Parathyroid adenoma (tissue), 2 donors: ENCODE measurements at regions not wholly inside any gene's neighbourhood (a gene's known extent, or its start where the extent isn't known, plus 50 kb on each side); places are given as distances from the start of the nearest gene placed in this dataset.
"Not testable (repeated sequence)": the region's sequence is repeated elsewhere in the genome, so short reads cannot be mapped to it uniquely, and the experiment has no call there.

Experiments used
- H2AFZ ChIP-seq: fragments of 300-600 bp; sonication (generic); one replicate; pipeline ENCODE4 v1.7.0; 2017; ENCODE audit warnings: antibody characterized with exemption, mild to moderate bottlenecking
- H3K27ac ChIP-seq: fragments of 300-600 bp; sonication (generic); one replicate; pipeline ENCODE4 v1.7.0; 2017
- H3K27me3 ChIP-seq: fragments of 300-600 bp; sonication (generic); one replicate; pipeline ENCODE4 v1.7.0; 2017; ENCODE audit warnings: low read length; ENCODE audit not compliant: control insufficient read depth, insufficient read depth
- H3K36me3 ChIP-seq: fragments of 300-600 bp; sonication (generic); one replicate; pipeline ENCODE4 v1.7.0; 2017; ENCODE audit warnings: low read length; ENCODE audit not compliant: control insufficient read depth, insufficient read depth
- H3K4me1 ChIP-seq: fragments of 300-600 bp; sonication (generic); one replicate; pipeline ENCODE4 v1.7.0; 2017; ENCODE audit warnings: control low read depth
- H3K4me2 ChIP-seq: fragments of 300-600 bp; sonication (generic); one replicate; pipeline ENCODE4 v1.7.0; 2017; ENCODE audit warnings: low read length
- H3K4me3 ChIP-seq: fragments of 300-600 bp; sonication (generic); one replicate; pipeline ENCODE4 v1.7.0; 2017; ENCODE audit warnings: low read depth, low read length
- H3K79me2 ChIP-seq: fragments of 300-600 bp; sonication (generic); one replicate; pipeline ENCODE4 v1.7.0; 2017; ENCODE audit warnings: control low read depth
- H3K9ac ChIP-seq: fragments of 300-600 bp; sonication (generic); one replicate; pipeline ENCODE4 v1.7.0; 2017; ENCODE audit warnings: mild to moderate bottlenecking
- H3K9me3 ChIP-seq: fragments of 300-600 bp; sonication (generic); one replicate; pipeline ENCODE4 v1.7.0; 2017; ENCODE audit warnings: low read length; ENCODE audit not compliant: control insufficient read depth
- TF ChIP-seq, protein P1 (sequence below): fragments of 300-600 bp; sonication (generic); IDR thresholded peaks from one replicate; pipeline ENCODE4 v1.7.0; 2017; ENCODE audit warnings: antibody characterized with exemption, mild to moderate bottlenecking
- donor health status: primary hyperparathyroidism.

DNA sequence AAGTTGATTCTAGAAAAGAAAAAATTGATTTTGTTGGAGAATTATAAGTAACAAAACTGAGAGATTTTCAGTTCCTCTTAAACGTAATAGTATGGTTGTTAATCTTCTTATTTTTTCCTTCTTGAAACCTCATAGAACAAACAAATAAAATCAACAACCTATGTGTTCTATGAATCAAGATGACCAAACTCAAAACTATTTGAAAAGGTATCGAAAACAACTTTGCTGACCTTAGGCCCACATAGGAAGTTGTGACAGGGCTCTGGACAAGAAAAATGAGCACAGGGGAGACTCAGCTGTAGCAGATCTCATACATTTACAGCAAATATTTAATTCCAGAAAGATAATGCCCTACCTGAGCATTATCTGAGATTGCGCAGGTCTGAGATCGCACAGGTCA lies 169.4 kb upstream of the CCNH start:
- no peak overlapping the region for H3K9ac ChIP-seq
- no peak overlapping the region for H3K4me3 ChIP-seq
- no peaks in the 10 kb centered on the region for H3K79me2 ChIP-seq
- H2AFZ ChIP-seq = no peak overlapping the region
- TF ChIP-seq, protein P1, sequence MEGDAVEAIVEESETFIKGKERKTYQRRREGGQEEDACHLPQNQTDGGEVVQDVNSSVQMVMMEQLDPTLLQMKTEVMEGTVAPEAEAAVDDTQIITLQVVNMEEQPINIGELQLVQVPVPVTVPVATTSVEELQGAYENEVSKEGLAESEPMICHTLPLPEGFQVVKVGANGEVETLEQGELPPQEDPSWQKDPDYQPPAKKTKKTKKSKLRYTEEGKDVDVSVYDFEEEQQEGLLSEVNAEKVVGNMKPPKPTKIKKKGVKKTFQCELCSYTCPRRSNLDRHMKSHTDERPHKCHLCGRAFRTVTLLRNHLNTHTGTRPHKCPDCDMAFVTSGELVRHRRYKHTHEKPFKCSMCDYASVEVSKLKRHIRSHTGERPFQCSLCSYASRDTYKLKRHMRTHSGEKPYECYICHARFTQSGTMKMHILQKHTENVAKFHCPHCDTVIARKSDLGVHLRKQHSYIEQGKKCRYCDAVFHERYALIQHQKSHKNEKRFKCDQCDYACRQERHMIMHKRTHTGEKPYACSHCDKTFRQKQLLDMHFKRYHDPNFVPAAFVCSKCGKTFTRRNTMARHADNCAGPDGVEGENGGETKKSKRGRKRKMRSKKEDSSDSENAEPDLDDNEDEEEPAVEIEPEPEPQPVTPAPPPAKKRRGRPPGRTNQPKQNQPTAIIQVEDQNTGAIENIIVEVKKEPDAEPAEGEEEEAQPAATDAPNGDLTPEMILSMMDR = no peak
- no peaks in the 10 kb centered on the region for H3K27me3 ChIP-seq
- H3K9me3 ChIP-seq = no peaks in the 10 kb centered on the region
- H3K36me3 ChIP-seq = no peaks in the 10 kb centered on the region
- no peak overlapping the region for H3K4me2 ChIP-seq
- no peak overlapping the region for H3K27ac ChIP-seq
- no peaks in the 10 kb centered on the region for H3K4me1 ChIP-seq

DNA sequence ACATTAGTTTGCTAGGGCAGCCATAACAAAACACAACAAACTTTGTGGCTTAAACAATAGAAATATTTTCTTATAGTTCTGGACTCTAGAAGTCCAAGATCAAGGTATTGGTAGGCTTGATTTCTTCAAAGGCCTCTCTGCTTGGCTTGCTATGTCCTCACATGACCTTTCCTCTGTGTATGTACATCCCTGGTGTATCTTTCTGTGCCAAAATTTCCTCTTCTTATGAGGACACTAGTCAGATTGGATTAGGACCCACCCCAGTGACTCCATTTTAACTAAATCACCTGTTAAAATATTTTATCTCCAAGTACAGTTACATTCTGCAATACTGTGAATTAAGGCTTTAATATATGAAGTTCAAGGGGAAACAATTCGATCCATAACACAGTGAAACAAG lies 168.9 kb upstream of the CCNH start:
- no peaks in the 10 kb centered on the region for H3K36me3 ChIP-seq
- TF ChIP-seq, protein P1 = no peak
- no peak overlapping the region for H3K9ac ChIP-seq
- no peaks in the 10 kb centered on the region for H3K9me3 ChIP-seq
- no peaks in the 10 kb centered on the region for H3K79me2 ChIP-seq
- no peak overlapping the region for H3K27ac ChIP-seq
- H3K27me3 ChIP-seq = no peaks in the 10 kb centered on the region
- H3K4me2 ChIP-seq = no peak overlapping the region
- H3K4me1 ChIP-seq = no peaks in the 10 kb centered on the region
- H2AFZ ChIP-seq = no peak overlapping the region
- H3K4me3 ChIP-seq = no peak overlapping the region

DNA sequence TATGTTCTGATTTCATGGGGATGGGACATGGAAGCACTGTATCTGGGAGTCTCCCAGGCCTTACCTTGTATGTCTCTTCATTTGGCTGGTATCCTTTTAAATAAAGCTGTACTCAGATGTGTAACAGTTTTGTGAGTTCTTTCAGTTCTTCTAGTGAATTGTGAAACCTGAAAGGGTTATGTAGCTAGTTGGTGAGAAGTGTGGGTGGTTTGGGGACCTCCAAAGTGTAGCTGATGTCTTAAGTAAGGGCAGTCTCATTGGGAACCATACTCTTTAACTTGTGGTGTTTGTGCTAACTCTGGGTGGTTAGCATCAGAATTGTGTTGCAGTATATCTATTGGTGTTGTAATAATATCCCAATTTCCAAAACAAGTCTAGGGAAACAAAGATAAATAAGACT lies 166.9 kb upstream of the CCNH start:
- Histone ChIP-seq H3K27ac (no peak overlapping the region), H3K9ac (no peak overlapping the region)

DNA sequence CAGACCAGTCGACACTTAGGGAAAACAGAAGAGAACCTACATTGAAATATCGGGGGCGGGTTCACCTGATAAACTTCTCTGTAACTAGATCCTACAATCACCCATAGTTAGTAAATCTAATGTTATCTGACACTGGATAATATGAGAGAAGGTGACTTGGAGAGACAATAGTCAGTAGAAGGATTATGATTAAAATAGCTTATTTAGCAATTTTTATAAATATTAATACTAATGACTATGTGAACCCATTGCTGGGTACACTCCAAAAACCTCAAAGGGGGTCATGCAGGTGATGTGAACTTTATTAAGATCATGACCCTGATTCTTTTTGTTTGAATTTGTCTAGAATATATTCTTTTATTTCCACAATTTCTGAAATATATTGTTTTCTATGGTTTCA lies 164.1 kb upstream of the CCNH start:
- TF ChIP-seq, protein P1 = no peak

More for the DNA sequence above, 166.9 kb upstream of the CCNH start:
- no peaks in the 10 kb centered on the region for H3K9me3 ChIP-seq
- no peak overlapping the region for H2AFZ ChIP-seq
- H3K4me1 ChIP-seq = no peaks in the 10 kb centered on the region
- no peaks in the 10 kb centered on the region for H3K36me3 ChIP-seq
- no peaks in the 10 kb centered on the region for H3K79me2 ChIP-seq
- H3K4me2 ChIP-seq = no peak overlapping the region
- TF ChIP-seq, protein P1 = no peak
- no peaks in the 10 kb centered on the region for H3K27me3 ChIP-seq
- H3K4me3 ChIP-seq = no peak overlapping the region

DNA sequence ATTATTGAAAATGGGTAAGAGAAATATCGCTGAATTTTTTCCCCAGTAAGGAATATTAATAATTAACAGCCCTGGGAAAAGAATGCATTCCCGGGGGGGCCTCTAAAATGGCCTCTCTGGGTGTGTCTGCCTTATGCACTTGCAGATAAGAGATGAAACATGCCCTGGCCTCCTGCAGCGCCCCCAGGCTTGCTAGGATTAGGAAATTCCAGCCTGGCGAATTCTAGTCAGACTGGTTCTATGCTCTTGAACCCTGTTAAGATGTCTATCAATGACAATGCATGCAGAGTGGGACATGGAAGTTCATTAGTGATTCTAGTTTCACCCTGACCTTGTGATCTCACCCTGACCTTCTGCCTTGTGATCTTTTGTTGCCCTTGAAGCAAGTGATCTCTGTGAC lies 163.6 kb upstream of the CCNH start:
- not testable (repeated sequence) for H2AFZ ChIP-seq, H3K4me1 ChIP-seq, H3K4me2 ChIP-seq, H3K79me2 ChIP-seq, H3K9me3 ChIP-seq, H3K27me3 ChIP-seq, H3K27ac ChIP-seq, H3K9ac ChIP-seq, H3K36me3 ChIP-seq, H3K4me3 ChIP-seq

More for the DNA sequence above, 164.1 kb upstream of the CCNH start:
- Histone ChIP-seq H3K4me2 (no peak overlapping the region), H3K27me3 (no peaks in the 10 kb centered on the region), H3K36me3 (no peaks in the 10 kb centered on the region), H2AFZ (no peak overlapping the region), H3K79me2 (no peaks in the 10 kb centered on the region), H3K4me1 (no peaks in the 10 kb centered on the region), H3K4me3 (no peak overlapping the region), H3K27ac (no peak overlapping the region), H3K9me3 (no peaks in the 10 kb centered on the region), H3K9ac (no peak overlapping the region)
